H1 (cell line): ENCODE measurements at regions not wholly inside any gene's neighbourhood (a gene's known extent, or its start where the extent isn't known, plus 50 kb on each side); places are given as distances from the start of the nearest gene placed in this dataset.

Experiments used
- CTCF ChIA-PET: fragments of 300-600 bp; sonication (Branson Sonifier 250); formaldehyde crosslinking; loops from one replicate; lab custom pipeline; 2021; ENCODE audit not compliant: partially characterized antibody; lab: Charles Lee
- POLR2A ChIA-PET: fragments of 300-600 bp; sonication (Branson Sonifier 250); formaldehyde crosslinking; loops from one replicate; lab custom pipeline; 2021; ENCODE audit warnings: inconsistent platforms; ENCODE audit not compliant: partially characterized antibody; lab: Charles Lee
- DNase-seq, 2 experiments: peaks; one replicate each; pipeline versions ENCODE4 v3.0.0 to v3.0.0-alpha.2; 2010 to 2022; ENCODE audit warnings: low spot score in 2 of 2, low read depth in 1 of 2, mixed read lengths in 1 of 2
- FAIRE-seq: peaks from 2 replicates; lab custom pipeline; 2011; peaks lifted over from hg19 to GRCh38; lab: Jason Lieb, UNC
- H2AFZ ChIP-seq: 2 replicates; pipeline ENCODE4 v1.8.1; 2012; ENCODE audit warnings: low read length, inconsistent platforms
- H2AK5ac ChIP-seq: 2 replicates; pipeline ENCODE4 v1.6.1; 2013; ENCODE audit warnings: low read depth, low read length
- H2BK120ac ChIP-seq: replicated peaks from 2 replicates; pipeline ENCODE3; 2013; ENCODE audit warnings: low read depth, low read length, inconsistent platforms
- H2BK12ac ChIP-seq: 2 replicates; pipeline ENCODE4 v1.6.1; 2013; ENCODE audit warnings: low read depth, low read length
- H2BK15ac ChIP-seq: 2 replicates; pipeline ENCODE4 v1.6.1; 2013; ENCODE audit warnings: low read length
- H2BK20ac ChIP-seq: 2 replicates; pipeline ENCODE4 v1.6.1; 2013; ENCODE audit warnings: low read length
- H2BK5ac ChIP-seq: 2 replicates; pipeline ENCODE4 v1.6.1; 2013; ENCODE audit warnings: low read depth, low read length
- H3K14ac ChIP-seq: 2 replicates; pipeline ENCODE4 v1.6.1; 2013; ENCODE audit warnings: inconsistent platforms; ENCODE audit not compliant: insufficient read length
- H3K18ac ChIP-seq: 2 replicates; pipeline ENCODE4 v1.6.1; 2013; ENCODE audit warnings: low read length; ENCODE audit errors: extremely low read depth
- H3K23ac ChIP-seq: 2 replicates; pipeline ENCODE4 v1.6.1; 2013; ENCODE audit warnings: inconsistent platforms; ENCODE audit not compliant: insufficient read length
- H3K23me2 ChIP-seq: 2 replicates; pipeline ENCODE4 v1.6.1; 2013; ENCODE audit warnings: low read depth, low read length
- H3K27ac ChIP-seq: 2 replicates; pipeline ENCODE4 v1.6.1; 2011; ENCODE audit warnings: low read depth, low read length, inconsistent platforms
- H3K27me3 ChIP-seq, 4 experiments: replicated peaks in 1 of 4; 1 replicate in 1 of 4; 2 replicates in 3 of 4; pipeline versions ENCODE4 v1.6.1 to v1.8.1; 2011 to 2013; ENCODE audit warnings: low read length in 3 of 4, mild to moderate bottlenecking in 3 of 4, inconsistent platforms in 2 of 4, mixed read lengths in 2 of 4, moderate library complexity in 1 of 4; ENCODE audit not compliant: control insufficient read depth in 3 of 4, insufficient read depth in 3 of 4; ENCODE audit errors: extremely low read depth in 1 of 4
- H3K36me3 ChIP-seq, 4 experiments: 2 replicates each; pipeline versions ENCODE4 v1.6.1 to v1.8.1; 2011 to 2013; ENCODE audit warnings: mild to moderate bottlenecking in 4 of 4, low read length in 3 of 4, moderate library complexity in 2 of 4, control low read depth in 1 of 4, inconsistent platforms in 1 of 4; ENCODE audit not compliant: insufficient read depth in 4 of 4, control insufficient read depth in 2 of 4
- H3K4ac ChIP-seq: replicated peaks from 2 replicates; pipeline ENCODE3; 2013; ENCODE audit warnings: low read length, low read depth, mixed read lengths, inconsistent platforms; ENCODE audit not compliant: insufficient read length
- H3K4me1 ChIP-seq, 4 experiments: replicated peaks in 1 of 4; 1 replicate in 1 of 4; 2 replicates in 3 of 4; pipeline versions ENCODE4 v1.6.1 to v1.8.1; 2011 to 2013; ENCODE audit warnings: low read length in 3 of 4, inconsistent platforms in 2 of 4, mixed read lengths in 1 of 4; ENCODE audit not compliant: insufficient read depth in 4 of 4, control insufficient read depth in 3 of 4
- H3K4me2 ChIP-seq, 2 experiments: 2 replicates each; pipeline versions ENCODE4 v1.6.1 to v1.8.1; 2011 to 2013; ENCODE audit warnings: low read depth in 2 of 2, low read length in 2 of 2, control low read depth in 1 of 2, inconsistent platforms in 1 of 2, mild to moderate bottlenecking in 1 of 2; ENCODE audit not compliant: insufficient read depth in 1 of 2
- H3K4me3 ChIP-seq, 4 experiments: fragments of 200-600, 300-600 bp in 1 of 4; sonication (generic), shearing (Covaris generic), sonication (Bioruptor Twin) in 1 of 4; 2 replicates each; pipeline versions ENCODE4 v1.5.1 to v1.8.1; 2011 to 2016; ENCODE audit warnings: low read length in 4 of 4, low read depth in 3 of 4, control low read depth in 2 of 4, inconsistent platforms in 2 of 4, mild to moderate bottlenecking in 2 of 4, mixed read lengths in 1 of 4, moderate library complexity in 1 of 4; ENCODE audit not compliant: insufficient read depth in 2 of 4; ENCODE audit errors: extremely low read depth in 1 of 4
- H3K56ac ChIP-seq: replicated peaks from 2 replicates; pipeline ENCODE3; 2013; ENCODE audit warnings: low read depth, mild to moderate bottlenecking, mixed read lengths, low read length, inconsistent platforms; ENCODE audit not compliant: insufficient read length
- H3K79me1 ChIP-seq: 2 replicates; pipeline ENCODE4 v1.6.1; 2013; ENCODE audit warnings: low read depth, low read length, control low read depth
- H3K79me2 ChIP-seq, 2 experiments: 2 replicates each; pipeline versions ENCODE4 v1.6.1 to v1.8.1; 2012 to 2013; ENCODE audit warnings: low read length in 2 of 2, mild to moderate bottlenecking in 2 of 2, inconsistent platforms in 1 of 2; ENCODE audit not compliant: insufficient read depth in 2 of 2, control insufficient read depth in 1 of 2
- H3K9ac ChIP-seq, 4 experiments: replicated peaks in 1 of 4; 1 replicate in 1 of 4; 2 replicates in 3 of 4; pipeline versions ENCODE4 v1.6.1 to v1.8.1; 2011 to 2013; ENCODE audit warnings: low read depth in 3 of 4, low read length in 3 of 4, control low read depth in 2 of 4, mild to moderate bottlenecking in 2 of 4, moderate library complexity in 2 of 4, inconsistent platforms in 1 of 4; ENCODE audit errors: extremely low read depth in 1 of 4
- H3K9me3 ChIP-seq, 2 experiments: 2 replicates each; pipeline versions ENCODE4 v1.6.1 to v1.8.1; 2012 to 2013; ENCODE audit warnings: mild to moderate bottlenecking in 2 of 2, moderate library complexity in 2 of 2, control low read depth in 1 of 2, inconsistent platforms in 1 of 2, low read depth in 1 of 2, low read length in 1 of 2, mixed read lengths in 1 of 2; ENCODE audit not compliant: insufficient read depth in 2 of 2
- H4K20me1 ChIP-seq, 2 experiments: replicated peaks in 1 of 2; 2 replicates each; pipeline versions ENCODE3 to v1.8.1; 2011 to 2013; ENCODE audit warnings: inconsistent platforms in 2 of 2, low read length in 2 of 2, mild to moderate bottlenecking in 1 of 2; ENCODE audit not compliant: insufficient read depth in 2 of 2, control insufficient read depth in 1 of 2
- H4K5ac ChIP-seq: 2 replicates; pipeline ENCODE4 v1.6.1; 2013; ENCODE audit warnings: low read length, low read depth, mixed read lengths, inconsistent platforms; ENCODE audit not compliant: insufficient read length
- H4K8ac ChIP-seq: 2 replicates; pipeline ENCODE4 v1.8.0; 2013; ENCODE audit warnings: mild to moderate bottlenecking, moderate library complexity, low read length, inconsistent platforms; ENCODE audit not compliant: insufficient read depth; ENCODE audit errors: extremely low read depth
- H4K91ac ChIP-seq: replicated peaks from 2 replicates; pipeline ENCODE3; 2013; ENCODE audit warnings: low read length, mixed read lengths, inconsistent platforms; ENCODE audit not compliant: insufficient read length
- ATF3 ChIP-seq: IDR thresholded peaks from 2 replicates; pipeline ENCODE4 v1.6.1; 2011; ENCODE audit warnings: low read depth, mild to moderate bottlenecking, low read length; ENCODE audit not compliant: insufficient read depth
- BCL11A ChIP-seq, 2 experiments: IDR thresholded peaks; one replicate each; pipeline ENCODE4 v1.6.1; 2011; ENCODE audit warnings: low read depth in 2 of 2, low read length in 2 of 2, mild to moderate bottlenecking in 2 of 2
- CEBPB ChIP-seq: IDR thresholded peaks from 2 replicates; pipeline ENCODE4 v1.6.1; 2012; ENCODE audit warnings: low read depth, low read length
- CHD1 ChIP-seq: IDR thresholded peaks from 2 replicates; pipeline ENCODE4 v1.6.1; 2012; ENCODE audit warnings: low read depth, low read length, improper control_type of control experiment
- CREB1 ChIP-seq: IDR thresholded peaks from 2 replicates; pipeline ENCODE4 v1.6.1; 2012; ENCODE audit warnings: inconsistent platforms
- EZH2 ChIP-seq: fragments of 200-600 bp; sonication (generic); IDR thresholded peaks from 2 replicates; pipeline ENCODE4 v1.7.1; 2012; ENCODE audit warnings: low read depth, mild to moderate bottlenecking, moderate library complexity, low read length, inconsistent platforms; ENCODE audit not compliant: severe bottlenecking
- GABPA ChIP-seq: IDR thresholded peaks from 2 replicates; pipeline ENCODE4 v1.6.1; 2011; ENCODE audit warnings: mild to moderate bottlenecking, low read length, moderate library complexity, borderline replicate concordance; ENCODE audit not compliant: insufficient read depth
- KDM1A ChIP-seq: fragments of 200-600, 300-600 bp; sonication (generic); IDR thresholded peaks from 2 replicates; pipeline ENCODE4 v1.7.1; 2016; ENCODE audit warnings: mild to moderate bottlenecking, low read length, borderline replicate concordance
- POU5F1 ChIP-seq: IDR thresholded peaks from 2 replicates; pipeline ENCODE4 v1.6.1; 2011; ENCODE audit warnings: low read depth, mild to moderate bottlenecking, low read length, moderate library complexity
- RAD21 ChIP-seq, 2 experiments: IDR thresholded peaks in 1 of 2; conservative IDR thresholded peaks in 1 of 2; 2 replicates each; pipeline ENCODE4 v1.6.1; 2011; ENCODE audit warnings: low read depth in 2 of 2, low read length in 2 of 2, improper control_type of control experiment in 1 of 2, inconsistent platforms in 1 of 2, mild to moderate bottlenecking in 1 of 2, moderate library complexity in 1 of 2
- SIX5 ChIP-seq: IDR thresholded peaks from 2 replicates; pipeline ENCODE4 v1.6.1; 2011; ENCODE audit warnings: mild to moderate bottlenecking, low read depth, low read length
- SP2 ChIP-seq: IDR thresholded peaks from 2 replicates; pipeline ENCODE4 v1.6.1; 2012; ENCODE audit warnings: mild to moderate bottlenecking, low read length, inconsistent platforms
- ZNF274 ChIP-seq: IDR thresholded peaks from 2 replicates; pipeline ENCODE4 v1.7.0; 2012; ENCODE audit warnings: low read length, borderline replicate concordance; ENCODE audit errors: extremely low read depth
- WGBS, 2 experiments: shearing (Covaris generic) in 1 of 2; methylation state at CpG; one replicate each; pipeline versions ENCODE4 v1.1.6 to v1.1.7; 2013 to 2015; ENCODE audit warnings: low lambda C conversion rate in 2 of 2, mixed read lengths in 2 of 2, inconsistent platforms in 1 of 2, low coverage in 1 of 2, missing lambda C conversion rate in 1 of 2; ENCODE audit not compliant: insufficient replicate concordance in 2 of 2, insufficient coverage in 1 of 2, insufficient read length in 1 of 2; ENCODE audit errors: extremely low coverage in 1 of 2, missing lambda C conversion rate in 1 of 2; 5-methylcytosine and 5-hydroxymethylcytosine counted together

DNA sequence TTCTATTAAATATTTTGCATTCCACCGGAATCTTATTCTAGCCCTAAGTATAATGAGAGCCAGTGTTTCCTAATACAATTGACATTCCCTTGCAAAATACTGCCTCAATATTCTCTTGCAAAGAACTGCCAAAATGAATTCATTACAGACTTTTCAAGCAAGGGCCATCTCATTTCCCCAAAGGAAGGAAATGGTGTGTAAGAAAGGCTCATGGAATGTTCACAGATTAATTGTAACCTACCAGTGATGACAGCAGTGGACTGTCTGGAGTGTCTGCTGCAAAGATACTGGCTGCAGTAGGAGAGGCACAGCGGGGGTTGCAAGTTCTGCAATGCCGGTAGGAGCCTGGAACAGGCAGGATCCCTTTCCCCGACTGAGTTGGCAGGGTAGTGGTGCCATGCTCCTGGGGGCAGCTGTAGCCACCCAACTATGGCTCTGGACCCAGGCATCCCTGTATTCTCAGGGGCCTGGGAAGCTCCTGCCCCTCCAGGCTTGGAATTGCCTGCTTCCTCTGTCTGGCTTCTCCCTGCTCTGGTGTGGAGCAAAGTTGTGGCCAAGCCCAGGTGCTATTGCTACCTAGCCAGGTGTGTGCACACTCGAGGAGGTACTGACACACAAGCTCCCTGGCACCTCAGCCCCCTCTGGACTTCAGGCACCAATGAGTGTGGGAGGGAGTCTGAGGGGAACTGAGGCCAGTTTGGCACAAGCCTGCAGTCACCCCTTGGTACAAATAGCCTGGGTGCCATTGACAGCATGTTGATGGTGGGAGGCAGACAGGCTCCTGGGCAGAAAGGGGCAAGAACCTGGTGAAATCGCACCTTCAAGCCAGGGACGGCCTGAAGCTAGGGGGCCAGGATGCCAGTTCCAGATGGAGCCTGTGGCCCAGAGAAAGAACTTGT, 1371.0 kb downstream of the KCNT2 start:
- DNase-seq: no peak
- H3K4ac ChIP-seq: no peak overlapping the region
- H3K4me2 ChIP-seq: no peak overlapping the region
- no peak overlapping the region for H4K8ac ChIP-seq
- H3K18ac ChIP-seq: no peak overlapping the region
- no peak overlapping the region for H4K5ac ChIP-seq
- no peak overlapping the region for H3K23ac ChIP-seq
- no peak for TF ChIP-seq ATF3
- no peak for TF ChIP-seq POU5F1
- no peak for TF ChIP-seq SIX5
- TF ChIP-seq CREB1: no peak
- TF ChIP-seq CHD1: no peak
- no peak for TF ChIP-seq CEBPB
- no peak for TF ChIP-seq ZNF274
- TF ChIP-seq KDM1A: no peak
- TF ChIP-seq SP2: no peak
- TF ChIP-seq RAD21 (IDR thresholded peaks at IDR 0.05 in 1 of 2, conservative IDR thresholded peaks at IDR 0.05 in 1 of 2; ENCODE audit: low read depth in 2 of 2, low read length in 2 of 2): no peak
- no peak for TF ChIP-seq EZH2
- TF ChIP-seq BCL11A (IDR thresholded peaks at IDR 0.05; ENCODE audit: low read depth in 2 of 2, low read length in 2 of 2): no peak
- no peak for TF ChIP-seq GABPA
- TF ChIP-seq, all 59 proteins: peak for 0
- H2AK5ac ChIP-seq: no peak overlapping the region
- H2AFZ ChIP-seq: no peak overlapping the region
- peaks cover 3% of the 10 kb centered on the region; the same call in 1 of the 2 replicates for H3K23me2 ChIP-seq
- no peaks in the 10 kb centered on the region for H3K4me1 ChIP-seq
- H4K91ac ChIP-seq: no peak overlapping the region
- FAIRE-seq: no peak
- ChIA-PET POLR2A (no interaction called here), CTCF (no interaction called here)
- H2BK15ac ChIP-seq: no peak overlapping the region
- no peak overlapping the region for H2BK120ac ChIP-seq
- H3K27me3 ChIP-seq: peaks cover 0 to 1% (median 0%) of the 10 kb centered on the region in 4 experiments; a peak in 1 of 7 replicates
- no peaks in the 10 kb centered on the region for H3K79me2 ChIP-seq
- H3K79me1 ChIP-seq: no peaks in the 10 kb centered on the region
- no peaks in the 10 kb centered on the region for H3K9me3 ChIP-seq
- no peak overlapping the region for H3K56ac ChIP-seq
- no peak overlapping the region for H3K14ac ChIP-seq
- H3K4me3 ChIP-seq: no peak overlapping the region
- no peak overlapping the region for H2BK12ac ChIP-seq
- no peak overlapping the region for H2BK20ac ChIP-seq
- H2BK5ac ChIP-seq: no peak overlapping the region
- WGBS, 2 experiments: 99% methylated on average over 7 of the region's 7 CpGs; no CpG with 5 or more reads in 1 of the 2 experiments
- no peak overlapping the region for H3K9ac ChIP-seq
- H3K36me3 ChIP-seq: no peaks in the 10 kb centered on the region
- no peaks in the 10 kb centered on the region for H4K20me1 ChIP-seq
- no peak overlapping the region for H3K27ac ChIP-seq
